GM12873 (cell line): ENCODE measurements at regions not wholly inside any gene's neighbourhood (a gene's known extent, or its start where the extent isn't known, plus 50 kb on each side); places are given as distances from the start of the nearest gene placed in this dataset.

Source experiments
- CTCF ChIP-seq: IDR thresholded peaks from 2 replicates; pipeline ENCODE4 v1.5.1; 2012; ENCODE audit warnings: low read depth, mild to moderate bottlenecking, moderate library complexity, low read length, control low read depth; ENCODE audit not compliant: insufficient read depth; ENCODE audit errors: missing control alignments

GRCh38 chr3:72231439-72232196, 446.7 kb upstream of the PROK2 start:
- TF ChIP-seq CTCF: no peak

- no peak for TF ChIP-seq CTCF
Measured at GRCh38 chr3:72230774-72231379, 445.9 kb upstream of the PROK2 start.

- TF ChIP-seq CTCF: no peak
Measured at GRCh38 chr3:72229952-72230351, 445.0 kb upstream of the PROK2 start.

- TF ChIP-seq CTCF: no peak
Measured at GRCh38 chr3:72227486-72228070, 442.6 kb upstream of the PROK2 start.

GRCh38 chr3:72224804-72225509, 440.0 kb upstream of the PROK2 start:
- no peak for TF ChIP-seq CTCF

GRCh38 chr3:72223628-72224027, 438.7 kb upstream of the PROK2 start:
- TF ChIP-seq CTCF: no peak

GRCh38 chr3:72223116-72223515, 438.2 kb upstream of the PROK2 start:
- no peak for TF ChIP-seq CTCF
